HCT116 (cell line): ENCODE measurements at regions not wholly inside any gene's neighbourhood (a gene's known extent, or its start where the extent isn't known, plus 50 kb on each side); places are given as distances from the start of the nearest gene placed in this dataset.

ENCODE experiments used
- ATAC-seq: fragments of 200-7000 bp; cut with Tn5 transposase; 2 replicates; pipeline ENCODE4 v1.9.1; 2020; ENCODE audit warnings: mild to moderate bottlenecking, moderate library complexity
- BruUV-seq: library from RNA; stranded (reverse); fragments of 400-500 nt; replicated peaks from 2 replicates; lab custom pipeline; 2021; lab: Mats Ljungman, UMichigan
- CTCF ChIA-PET: fragments of 300-600 bp; sonication (Branson Sonifier 250); formaldehyde crosslinking; loops from one replicate; lab custom pipeline; 2021; ENCODE audit warnings: antibody characterized with exemption; lab: Charles Lee
- POLR2A ChIA-PET: fragments of 300-600, 350-600 bp; sonication (Branson Sonifier 250); formaldehyde crosslinking; loops from one replicate; lab custom pipeline; 2021; ENCODE audit warnings: antibody characterized with exemption; lab: Charles Lee
- RAD21 ChIA-PET, 2 experiments: fragments of 300-600 bp; sonication (Branson Sonifier 250); formaldehyde crosslinking; loops; one replicate each; lab custom pipeline; 2023; ENCODE audit warnings: low total read pairs in 2 of 2; ENCODE audit not compliant: uncharacterized antibody in 2 of 2, unreplicated experiment in 2 of 2, low non-redundant PET in 1 of 2; lab: Charles Lee
- DNase-seq: peaks from one replicate; pipeline ENCODE4 v3.0.0-alpha.2; 2010; ENCODE audit warnings: low read depth, low spot score
- H2AFZ ChIP-seq: fragments of 200-600 bp; shearing (Covaris generic), sonication (generic); 2 replicates; pipeline ENCODE4 v1.6.1; 2017; ENCODE audit warnings: low read depth, mixed run types, mixed read lengths, antibody characterized with exemption, low read length; ENCODE audit not compliant: poor library complexity, severe bottlenecking
- H3K27ac ChIP-seq: 2 replicates; pipeline ENCODE4 v1.5.1; 2012; ENCODE audit warnings: low read depth, low read length
- H3K27me3 ChIP-seq: fragments of 200-600 bp; sonication (generic); 2 replicates; pipeline ENCODE4 v1.6.1; 2016; ENCODE audit warnings: mixed run types, low read length, mixed read lengths; ENCODE audit not compliant: insufficient read depth
- H3K36me3 ChIP-seq, 2 experiments: fragments of 200-500 bp in 1 of 2; fragments of 200-600 bp in 1 of 2; sonication (Bioruptor generic) in 1 of 2; sonication (generic) in 1 of 2; 2 replicates each; pipeline versions ENCODE4 v1.5.1 to v1.6.1; 2014 to 2016; ENCODE audit warnings: low read length in 2 of 2, inconsistent platforms in 1 of 2, mixed read lengths in 1 of 2, mixed run types in 1 of 2; ENCODE audit not compliant: insufficient read depth in 2 of 2, control insufficient read depth in 1 of 2
- H3K4me1 ChIP-seq, 2 experiments: fragments of 200-600 bp in 1 of 2; sonication (generic) in 1 of 2; 2 replicates each; pipeline versions ENCODE4 v1.5.1 to v1.6.1; 2012 to 2017; ENCODE audit warnings: low read length in 2 of 2, inconsistent platforms in 1 of 2, mild to moderate bottlenecking in 1 of 2, mixed read lengths in 1 of 2, mixed run types in 1 of 2, moderate library complexity in 1 of 2; ENCODE audit not compliant: insufficient read depth in 2 of 2, control insufficient read depth in 1 of 2
- H3K4me2 ChIP-seq: fragments of 200-600 bp; sonication (generic); 2 replicates; pipeline ENCODE4 v1.6.1; 2017; ENCODE audit warnings: mixed run types, low read length, mixed read lengths
- H3K4me3 ChIP-seq, 2 experiments: fragments of 200-600 bp in 1 of 2; sonication (generic) in 1 of 2; replicated peaks in 1 of 2; 2 replicates each; pipeline ENCODE4 v1.5.1; 2011 to 2016; ENCODE audit warnings: low read length in 2 of 2, control low read depth in 1 of 2, low read depth in 1 of 2, mild to moderate bottlenecking in 1 of 2, mixed read lengths in 1 of 2, mixed run types in 1 of 2
- H3K79me2 ChIP-seq: fragments of 200-600 bp; sonication (generic); 2 replicates; pipeline ENCODE4 v1.6.1; 2017; ENCODE audit warnings: mild to moderate bottlenecking, mixed run types, low read length, moderate library complexity, mixed read lengths; ENCODE audit not compliant: insufficient read depth
- H3K9ac ChIP-seq: fragments of 200-600 bp; sonication (generic); 2 replicates; pipeline ENCODE4 v1.6.1; 2016; ENCODE audit warnings: low read length, mixed read lengths
- H3K9me2 ChIP-seq: fragments of 200-600 bp; sonication (generic), shearing (Covaris generic); 2 replicates; pipeline ENCODE4 v1.6.1; 2017; ENCODE audit warnings: mixed run types, mild to moderate bottlenecking, moderate library complexity; ENCODE audit not compliant: insufficient read depth
- H3K9me3 ChIP-seq, 2 experiments: fragments of 200-500 bp in 1 of 2; fragments of 200-600 bp in 1 of 2; sonication (Bioruptor generic) in 1 of 2; sonication (generic) in 1 of 2; 2 replicates each; pipeline ENCODE4 v1.6.1; 2014 to 2017; ENCODE audit warnings: low read length in 2 of 2, mixed read lengths in 2 of 2, inconsistent platforms in 1 of 2, low read depth in 1 of 2, mild to moderate bottlenecking in 1 of 2, mixed run types in 1 of 2, moderate library complexity in 1 of 2; ENCODE audit not compliant: control insufficient read depth in 1 of 2, insufficient read depth in 1 of 2
- H4K20me1 ChIP-seq: fragments of 200-600 bp; sonication (generic), shearing (Covaris generic); 2 replicates; pipeline ENCODE4 v1.6.1; 2017; ENCODE audit warnings: mixed run types, mild to moderate bottlenecking, moderate library complexity; ENCODE audit not compliant: insufficient read depth
- CEBPB ChIP-seq: IDR thresholded peaks from 2 replicates; pipeline ENCODE4 v1.6.1; 2012; ENCODE audit warnings: low read depth
- JUND ChIP-seq: IDR thresholded peaks from 2 replicates; pipeline ENCODE4 v1.6.1; 2012
- POLR2A ChIP-seq: IDR thresholded peaks from 2 replicates; pipeline ENCODE4 v1.7.0; 2011; ENCODE audit warnings: borderline replicate concordance; ENCODE audit not compliant: insufficient read depth, insufficient read length; ENCODE audit errors: extremely low read depth
- SIN3A ChIP-seq: IDR thresholded peaks from 2 replicates; pipeline ENCODE4 v1.6.1; 2012; ENCODE audit warnings: low read depth
- TCF7L2 ChIP-seq: IDR thresholded peaks from 2 replicates; pipeline ENCODE4 v1.7.0; 2011; ENCODE audit warnings: borderline replicate concordance, inconsistent platforms; ENCODE audit not compliant: insufficient read depth, insufficient read length; ENCODE audit errors: extremely low read depth
- intact Hi-C: fragments of 100-400 bp; cut with micrococcal nuclease; formaldehyde crosslinking; loops from 2 replicates; pipeline ENCODE4 v1.10.0; 2022
- TF ChIP-seq, protein P1 (sequence below): IDR thresholded peaks from 2 replicates; pipeline ENCODE4 v1.6.1; 2011; ENCODE audit warnings: mild to moderate bottlenecking, low read length, moderate library complexity; ENCODE audit not compliant: insufficient replicate concordance; ENCODE audit errors: extremely low read depth
- TF ChIP-seq, protein P2 (sequence below): IDR thresholded peaks from 2 replicates; pipeline ENCODE4 v1.6.1; 2012; ENCODE audit warnings: low read depth

- Histone ChIP-seq H3K27me3 (peaks cover 17% of the 10 kb centered on the region; the same call in 1 of the 2 replicates), H4K20me1 (no peaks in the 10 kb centered on the region), H3K4me1 (no peaks in the 10 kb centered on the region), H3K9me2 (no peaks in the 10 kb centered on the region), H2AFZ (no peak overlapping the region), H3K9ac (no peak overlapping the region), H3K4me2 (no peak overlapping the region), H3K79me2 (no peaks in the 10 kb centered on the region), H3K9me3 (no peaks in the 10 kb centered on the region), H3K27ac (no peak overlapping the region), H3K36me3 (no peaks in the 10 kb centered on the region), H3K4me3 (no peak overlapping the region)
- ChIA-PET CTCF (no interaction called here), RAD21 (no interaction called here), POLR2A (no interaction called here)
- TF ChIP-seq JUND: no peak
- no peak for TF ChIP-seq POLR2A
- no peak for TF ChIP-seq TCF7L2
- no peak for TF ChIP-seq CEBPB
- TF ChIP-seq SIN3A: no peak
- TF ChIP-seq, protein P1, sequence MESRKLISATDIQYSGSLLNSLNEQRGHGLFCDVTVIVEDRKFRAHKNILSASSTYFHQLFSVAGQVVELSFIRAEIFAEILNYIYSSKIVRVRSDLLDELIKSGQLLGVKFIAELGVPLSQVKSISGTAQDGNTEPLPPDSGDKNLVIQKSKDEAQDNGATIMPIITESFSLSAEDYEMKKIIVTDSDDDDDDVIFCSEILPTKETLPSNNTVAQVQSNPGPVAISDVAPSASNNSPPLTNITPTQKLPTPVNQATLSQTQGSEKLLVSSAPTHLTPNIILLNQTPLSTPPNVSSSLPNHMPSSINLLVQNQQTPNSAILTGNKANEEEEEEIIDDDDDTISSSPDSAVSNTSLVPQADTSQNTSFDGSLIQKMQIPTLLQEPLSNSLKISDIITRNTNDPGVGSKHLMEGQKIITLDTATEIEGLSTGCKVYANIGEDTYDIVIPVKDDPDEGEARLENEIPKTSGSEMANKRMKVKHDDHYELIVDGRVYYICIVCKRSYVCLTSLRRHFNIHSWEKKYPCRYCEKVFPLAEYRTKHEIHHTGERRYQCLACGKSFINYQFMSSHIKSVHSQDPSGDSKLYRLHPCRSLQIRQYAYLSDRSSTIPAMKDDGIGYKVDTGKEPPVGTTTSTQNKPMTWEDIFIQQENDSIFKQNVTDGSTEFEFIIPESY: no peak
- TF ChIP-seq, protein P2, sequence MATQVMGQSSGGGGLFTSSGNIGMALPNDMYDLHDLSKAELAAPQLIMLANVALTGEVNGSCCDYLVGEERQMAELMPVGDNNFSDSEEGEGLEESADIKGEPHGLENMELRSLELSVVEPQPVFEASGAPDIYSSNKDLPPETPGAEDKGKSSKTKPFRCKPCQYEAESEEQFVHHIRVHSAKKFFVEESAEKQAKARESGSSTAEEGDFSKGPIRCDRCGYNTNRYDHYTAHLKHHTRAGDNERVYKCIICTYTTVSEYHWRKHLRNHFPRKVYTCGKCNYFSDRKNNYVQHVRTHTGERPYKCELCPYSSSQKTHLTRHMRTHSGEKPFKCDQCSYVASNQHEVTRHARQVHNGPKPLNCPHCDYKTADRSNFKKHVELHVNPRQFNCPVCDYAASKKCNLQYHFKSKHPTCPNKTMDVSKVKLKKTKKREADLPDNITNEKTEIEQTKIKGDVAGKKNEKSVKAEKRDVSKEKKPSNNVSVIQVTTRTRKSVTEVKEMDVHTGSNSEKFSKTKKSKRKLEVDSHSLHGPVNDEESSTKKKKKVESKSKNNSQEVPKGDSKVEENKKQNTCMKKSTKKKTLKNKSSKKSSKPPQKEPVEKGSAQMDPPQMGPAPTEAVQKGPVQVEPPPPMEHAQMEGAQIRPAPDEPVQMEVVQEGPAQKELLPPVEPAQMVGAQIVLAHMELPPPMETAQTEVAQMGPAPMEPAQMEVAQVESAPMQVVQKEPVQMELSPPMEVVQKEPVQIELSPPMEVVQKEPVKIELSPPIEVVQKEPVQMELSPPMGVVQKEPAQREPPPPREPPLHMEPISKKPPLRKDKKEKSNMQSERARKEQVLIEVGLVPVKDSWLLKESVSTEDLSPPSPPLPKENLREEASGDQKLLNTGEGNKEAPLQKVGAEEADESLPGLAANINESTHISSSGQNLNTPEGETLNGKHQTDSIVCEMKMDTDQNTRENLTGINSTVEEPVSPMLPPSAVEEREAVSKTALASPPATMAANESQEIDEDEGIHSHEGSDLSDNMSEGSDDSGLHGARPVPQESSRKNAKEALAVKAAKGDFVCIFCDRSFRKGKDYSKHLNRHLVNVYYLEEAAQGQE: no peak
- intact Hi-C loops: no loop called here
- BruUV-seq: no TSS peak
- ATAC-seq (no peak), DNase-seq (no peak)
Observed at GRCh38 chr2:16165518-16166326, 225.4 kb downstream of the MYCN start.
